NCI-H1436 (cell line): ENCODE measurements at regions not wholly inside any gene's neighbourhood (a gene's known extent, or its start where the extent isn't known, plus 50 kb on each side); places are given as distances from the start of the nearest gene placed in this dataset.
"Not testable (repeated sequence)": the region's sequence is repeated elsewhere in the genome, so short reads cannot be mapped to it uniquely, and the experiment has no call there.

ENCODE experiments used
- DNase-seq: peaks from one replicate; lab custom pipeline; 2025; lab: John Stamatoyannopoulos, UW

- not testable (repeated sequence) for DNase-seq
These were observed 186.8 kb upstream of the EOLA2 start for GRCh38 chrX:150125045-150125444.

GRCh38 chrX:150127216-150127615, 188.9 kb upstream of the EOLA2 start:
- DNase-seq: no peak

GRCh38 chrX:150143721-150144440, 205.6 kb upstream of the EOLA2 start:
- DNase-seq: no peak

- no peak for DNase-seq
These were observed 208.1 kb upstream of the EOLA2 start for GRCh38 chrX:150146271-150146896.

- no peak for DNase-seq
These were observed 210.7 kb upstream of the EOLA2 start for GRCh38 chrX:150148749-150149672.

GRCh38 chrX:150150076-150150779, 211.9 kb upstream of the EOLA2 start:
- DNase-seq: no peak

GRCh38 chrX:150150780-150151125, 212.4 kb upstream of the MAMLD1 start:
- DNase-seq: no peak

GRCh38 chrX:150152036-150152435, 211.1 kb upstream of the MAMLD1 start:
- DNase-seq: no peak

GRCh38 chrX:150152546-150152945, 210.6 kb upstream of the MAMLD1 start:
- no peak for DNase-seq

- DNase-seq: no peak
These were observed 207.6 kb upstream of the MAMLD1 start for GRCh38 chrX:150155436-150156035.

- no peak for DNase-seq
These were observed 206.5 kb upstream of the MAMLD1 start for GRCh38 chrX:150156615-150157014.

- DNase-seq: no peak
These were observed 205.8 kb upstream of the MAMLD1 start for GRCh38 chrX:150157291-150157690.

- no peak for DNase-seq
These were observed 204.4 kb upstream of the MAMLD1 start for GRCh38 chrX:150158554-150159332.

GRCh38 chrX:150159537-150159936, 203.6 kb upstream of the MAMLD1 start:
- DNase-seq: no peak

- no peak for DNase-seq
These were observed 202.5 kb upstream of the MAMLD1 start for GRCh38 chrX:150160656-150161055.

- no peak for DNase-seq
These were observed 201.9 kb upstream of the MAMLD1 start for GRCh38 chrX:150161193-150161592.

GRCh38 chrX:150162141-150162540, 201.0 kb upstream of the MAMLD1 start:
- no peak for DNase-seq

- no peak for DNase-seq
These were observed 199.7 kb upstream of the MAMLD1 start for GRCh38 chrX:150163221-150163930.

- no peak for DNase-seq
These were observed 199.0 kb upstream of the MAMLD1 start for GRCh38 chrX:150163956-150164726.
